ENCODE measurements at regions not wholly inside any gene's neighbourhood (a gene's known extent, or its start where the extent isn't known, plus 50 kb on each side); places are given as distances from the start of the nearest gene placed in this dataset.

- H4K5ac ChIP-seq (ENCODE audit: insufficient read length, low read depth, low read length), result no peak overlapping the region
- H3K18ac ChIP-seq (ENCODE audit: extremely low read depth, low read length), result no peak overlapping the region
- no peak for TF ChIP-seq HDAC2 (IDR thresholded peaks at IDR 0.05; ENCODE audit: borderline replicate concordance in 1 of 2, low read depth in 2 of 2, low read length in 2 of 2)
- TF ChIP-seq RNF2 (IDR thresholded peaks at IDR 0.05; ENCODE audit: borderline replicate concordance, low read depth, low read length, missing control alignments, poor library complexity, severe bottlenecking), result no peak
- TF ChIP-seq POU5F1 (IDR thresholded peaks at IDR 0.05; ENCODE audit: low read depth, low read length), result no peak
- TF ChIP-seq NRF1 (IDR thresholded peaks at IDR 0.05; ENCODE audit: low read depth, low read length), result no peak
- no peak for TF ChIP-seq BCL11A (IDR thresholded peaks at IDR 0.05; ENCODE audit: low read depth in 2 of 2, low read length in 2 of 2)
- TF ChIP-seq ZNF274 (IDR thresholded peaks at IDR 0.05; ENCODE audit: borderline replicate concordance, extremely low read depth, low read length), result no peak
- no peak for TF ChIP-seq TBP (IDR thresholded peaks at IDR 0.05; ENCODE audit: low read depth, low read length)
- TF ChIP-seq RBBP5 (IDR thresholded peaks at IDR 0.05; ENCODE audit: borderline replicate concordance, low read depth, low read length), result no peak
- TF ChIP-seq SP2 (IDR thresholded peaks at IDR 0.05; ENCODE audit: low read length), result no peak
- H3K4ac ChIP-seq (replicated peaks; ENCODE audit: insufficient read length, low read depth, low read length), result no peak overlapping the region
- H3K27ac ChIP-seq (ENCODE audit: low read depth, low read length), result no peak overlapping the region
- H2BK20ac ChIP-seq (ENCODE audit: low read length), result no peak overlapping the region
- no peak overlapping the region for H2AFZ ChIP-seq (ENCODE audit: low read length)
- H3K4me1 ChIP-seq (replicated peaks in 1 of 4; ENCODE audit: control insufficient read depth in 3 of 4, insufficient read depth in 4 of 4, low read length in 3 of 4), result no peaks in the 10 kb centered on the region
- no peaks in the 10 kb centered on the region for H3K23me2 ChIP-seq (ENCODE audit: low read depth, low read length)
- H3K27me3 ChIP-seq (replicated peaks in 1 of 4; ENCODE audit: control insufficient read depth in 3 of 4, extremely low read depth in 1 of 4, insufficient read depth in 3 of 4, low read length in 3 of 4), result no peaks in the 10 kb centered on the region
- H2BK5ac ChIP-seq (ENCODE audit: low read depth, low read length), result no peak overlapping the region
- CTCF ChIA-PET (ENCODE audit: partially characterized antibody), result no interaction called here
- FAIRE-seq (no peak), DNase-seq (ENCODE audit: low read depth in 1 of 2, low spot score in 2 of 2) (no peak)
- H2BK12ac ChIP-seq (ENCODE audit: low read depth, low read length), result no peak overlapping the region
- H3K4me3 ChIP-seq (ENCODE audit: extremely low read depth in 1 of 4, insufficient read depth in 2 of 4, low read depth in 3 of 4, low read length in 4 of 4), result no peak overlapping the region
- H2BK120ac ChIP-seq (replicated peaks; ENCODE audit: low read depth, low read length), result no peak overlapping the region
- no peak overlapping the region for H2BK15ac ChIP-seq (ENCODE audit: low read length)
- no peak overlapping the region for H3K23ac ChIP-seq (ENCODE audit: insufficient read length)
- H4K8ac ChIP-seq (ENCODE audit: extremely low read depth, insufficient read depth, low read length), result no peak overlapping the region
- no peak overlapping the region for H3K14ac ChIP-seq (ENCODE audit: insufficient read length)
- no peaks in the 10 kb centered on the region for H3K79me2 ChIP-seq (ENCODE audit: control insufficient read depth in 1 of 2, insufficient read depth in 2 of 2, low read length in 2 of 2)
- no peaks in the 10 kb centered on the region for H4K20me1 ChIP-seq (replicated peaks in 1 of 2; ENCODE audit: control insufficient read depth in 1 of 2, insufficient read depth in 2 of 2, low read length in 2 of 2)
- POLR2A ChIA-PET (ENCODE audit: partially characterized antibody), result no interaction called here
- H3K9ac ChIP-seq (replicated peaks in 1 of 4; ENCODE audit: extremely low read depth in 1 of 4, low read depth in 3 of 4, low read length in 3 of 4), result no peak overlapping the region
- no peak overlapping the region for H3K56ac ChIP-seq (replicated peaks; ENCODE audit: insufficient read length, low read depth, low read length)
- no peak overlapping the region for H2AK5ac ChIP-seq (ENCODE audit: low read depth, low read length)
- no peak overlapping the region for H4K91ac ChIP-seq (replicated peaks; ENCODE audit: insufficient read length, low read length)
- no peaks in the 10 kb centered on the region for H3K36me3 ChIP-seq (ENCODE audit: control insufficient read depth in 2 of 4, insufficient read depth in 4 of 4, low read length in 3 of 4)
- WGBS, 2 experiments (ENCODE audit: extremely low coverage in 1 of 2, insufficient coverage in 1 of 2, insufficient read length in 1 of 2, insufficient replicate concordance in 2 of 2, low coverage in 1 of 2, low lambda C conversion rate in 2 of 2, missing lambda C conversion rate in 1 of 2), result 100% methylated on average over 1 of the region's 1 CpG; no CpG with 5 or more reads in 1 of the 2 experiments
- H3K4me2 ChIP-seq (ENCODE audit: insufficient read depth in 1 of 2, low read depth in 2 of 2, low read length in 2 of 2), result no peak overlapping the region
- H3K9me3 ChIP-seq (ENCODE audit: insufficient read depth in 2 of 2, low read depth in 1 of 2, low read length in 1 of 2), result no peaks in the 10 kb centered on the region; a peak in 1 of 4 replicates
- H3K79me1 ChIP-seq (ENCODE audit: low read depth, low read length), result no peaks in the 10 kb centered on the region
These were observed 745.2 kb upstream of the C9orf72 start for GRCh38 chr9:28318515-28318914.
